Neuronal stem cell (in vitro differentiated cells): ENCODE measurements at regions not wholly inside any gene's neighbourhood (a gene's known extent, or its start where the extent isn't known, plus 50 kb on each side); places are given as distances from the start of the nearest gene placed in this dataset.
A peak's percentile ranks its signal among the peaks of the same experiment; 100 is the strongest.

ENCODE experiments used
- DNase-seq: peaks from one replicate; pipeline ENCODE4 v3.0.0-alpha.2; 2013; ENCODE audit warnings: low spot score
- H2AFZ ChIP-seq: one replicate; pipeline ENCODE4 v1.6.1; 2013; ENCODE audit warnings: mild to moderate bottlenecking, low read length, inconsistent platforms
- H2AK5ac ChIP-seq: 2 replicates; pipeline ENCODE4 v1.6.1; 2013; ENCODE audit warnings: low read depth, mild to moderate bottlenecking, inconsistent platforms, low read length, moderate library complexity, mixed read lengths
- H2BK120ac ChIP-seq: 2 replicates; pipeline ENCODE4 v1.6.1; 2013; ENCODE audit warnings: low read depth, mild to moderate bottlenecking, inconsistent platforms, low read length, moderate library complexity, mixed read lengths
- H2BK12ac ChIP-seq: one replicate; pipeline ENCODE4 v1.6.1; 2013; ENCODE audit warnings: low read length, inconsistent platforms
- H2BK15ac ChIP-seq: 2 replicates; pipeline ENCODE4 v1.6.1; 2013; ENCODE audit warnings: mild to moderate bottlenecking, low read length, inconsistent platforms, mixed read lengths
- H2BK5ac ChIP-seq: one replicate; pipeline ENCODE4 v1.6.1; 2013; ENCODE audit warnings: inconsistent platforms, mild to moderate bottlenecking, low read length, moderate library complexity
- H3K14ac ChIP-seq: one replicate; pipeline ENCODE4 v1.6.1; 2013; ENCODE audit warnings: low read length, inconsistent platforms
- H3K18ac ChIP-seq: 2 replicates; pipeline ENCODE4 v1.6.1; 2013; ENCODE audit warnings: low read length, inconsistent platforms
- H3K23ac ChIP-seq: 2 replicates; pipeline ENCODE4 v1.6.1; 2013; ENCODE audit warnings: low read depth, mild to moderate bottlenecking, mixed read lengths, low read length, inconsistent platforms; ENCODE audit not compliant: poor library complexity
- H3K27ac ChIP-seq: replicated peaks from 3 replicates; pipeline ENCODE4 v1.5.1; 2013; ENCODE audit warnings: low read length, inconsistent platforms
- H3K27me3 ChIP-seq, 3 experiments: 2 replicates each; pipeline ENCODE4 v1.6.1; 2013; ENCODE audit warnings: low read length in 3 of 3, mild to moderate bottlenecking in 2 of 3, inconsistent platforms in 1 of 3, low read depth in 1 of 3, mixed read lengths in 1 of 3, moderate library complexity in 1 of 3; ENCODE audit not compliant: control insufficient read depth in 3 of 3, insufficient read depth in 3 of 3
- H3K36me3 ChIP-seq, 2 donors: replicated peaks in 1 of 2; 2 replicates each; pipeline ENCODE4 v1.6.1; 2013; ENCODE audit warnings: low read length in 2 of 2; ENCODE audit not compliant: control insufficient read depth in 2 of 2, insufficient read depth in 2 of 2
- H3K4ac ChIP-seq: 2 replicates; pipeline ENCODE4 v1.6.1; 2013; ENCODE audit warnings: inconsistent platforms, mild to moderate bottlenecking, low read length, moderate library complexity
- H3K4me1 ChIP-seq, 2 donors: 1 replicate in 1 of 2; 2 replicates in 1 of 2; pipeline ENCODE4 v1.6.1; 2013; ENCODE audit warnings: low read length in 2 of 2, low read depth in 1 of 2; ENCODE audit not compliant: control insufficient read depth in 2 of 2, insufficient read depth in 1 of 2
- H3K4me2 ChIP-seq: one replicate; pipeline ENCODE4 v1.6.1; 2013; ENCODE audit warnings: mild to moderate bottlenecking, low read length, inconsistent platforms; ENCODE audit not compliant: insufficient read depth, poor library complexity, severe bottlenecking
- H3K4me3 ChIP-seq, 2 donors: 2 replicates each; pipeline ENCODE4 v1.5.1; 2013; ENCODE audit warnings: low read length in 2 of 2, mild to moderate bottlenecking in 2 of 2, inconsistent platforms in 1 of 2, moderate library complexity in 1 of 2
- H3K79me1 ChIP-seq: one replicate; pipeline ENCODE4 v1.6.1; 2013; ENCODE audit warnings: low read depth, mild to moderate bottlenecking, inconsistent platforms, low read length, moderate library complexity
- H3K9ac ChIP-seq: one replicate; pipeline ENCODE4 v1.6.1; 2013; ENCODE audit warnings: mild to moderate bottlenecking, low read depth, low read length, inconsistent platforms; ENCODE audit not compliant: poor library complexity
- H3K9me3 ChIP-seq, 2 donors: replicated peaks in 1 of 2; 2 replicates each; pipeline versions ENCODE3 to v1.6.1; 2013; ENCODE audit warnings: low read length in 2 of 2, mild to moderate bottlenecking in 2 of 2, inconsistent platforms in 1 of 2, low read depth in 1 of 2, mixed read lengths in 1 of 2, moderate library complexity in 1 of 2; ENCODE audit not compliant: control insufficient read depth in 2 of 2, insufficient read depth in 1 of 2
- H4K8ac ChIP-seq: one replicate; pipeline ENCODE4 v1.6.1; 2013; ENCODE audit warnings: low read depth, mild to moderate bottlenecking, inconsistent platforms, low read length, moderate library complexity
- H4K91ac ChIP-seq: one replicate; pipeline ENCODE4 v1.6.1; 2013; ENCODE audit warnings: low read length, low read depth, mild to moderate bottlenecking, inconsistent platforms; ENCODE audit not compliant: poor library complexity
- WGBS, 2 donors: extraction: QIAGEN DNeasy Blood & Tissue Kit; methylation state at CpG; one replicate each; pipeline ENCODE4 v1.1.7; 2013; ENCODE audit warnings: missing lambda C conversion rate in 2 of 2, mixed read lengths in 1 of 2; ENCODE audit not compliant: insufficient read length in 2 of 2, insufficient replicate concordance in 1 of 2; ENCODE audit errors: extremely low coverage in 2 of 2; 5-methylcytosine and 5-hydroxymethylcytosine counted together

GRCh38 chr15:89406218-89406939, 71.8 kb upstream of the POLG start:
- Histone ChIP-seq H3K9ac (no peak overlapping the region), H3K9me3 (peaks cover 2 to 5% of the 10 kb centered on the region in 2 donors), H2AK5ac (peak overlapping the region; percentile 30), H3K23ac (no peak overlapping the region), H2BK12ac (no peak overlapping the region), H2AFZ (no peak overlapping the region), H3K18ac (no peak overlapping the region), H2BK120ac (no peak overlapping the region), H3K4me2 (no peak overlapping the region), H4K91ac (no peak overlapping the region), H3K27me3 (peaks cover 57 to 100% (median 98%) of the 10 kb centered on the region in 3 experiments), H2BK5ac (no peak overlapping the region), H3K36me3 (no peaks in the 10 kb centered on the region), H3K27ac (no peak overlapping the region), H3K14ac (no peak overlapping the region), H3K79me1 (no peaks in the 10 kb centered on the region), H3K4me1 (peaks cover 7 to 17% of the 10 kb centered on the region in 2 donors), H4K8ac (no peak overlapping the region), H3K4ac (no peak overlapping the region), H2BK15ac (no peak overlapping the region), H3K4me3 (no peak overlapping the region)
- WGBS, 2 donors: no CpG with 5 or more reads among the region's 45 CpGs
- no peak for DNase-seq

- Histone ChIP-seq H3K9ac (no peak overlapping the region), H2AK5ac (no peak overlapping the region), H3K4me3 (no peak overlapping the region), H3K4me1 (peaks cover 7 to 17% of the 10 kb centered on the region in 2 donors), H3K4me2 (no peak overlapping the region), H3K79me1 (no peaks in the 10 kb centered on the region), H3K27ac (no peak overlapping the region), H4K91ac (no peak overlapping the region), H2AFZ (no peak overlapping the region), H2BK5ac (no peak overlapping the region), H3K14ac (no peak overlapping the region), H3K23ac (no peak overlapping the region), H3K27me3 (peaks cover 61 to 100% (median 98%) of the 10 kb centered on the region in 3 experiments), H4K8ac (no peak overlapping the region), H2BK120ac (no peak overlapping the region), H2BK12ac (no peak overlapping the region), H3K9me3 (peaks cover 2 to 5% of the 10 kb centered on the region in 2 donors), H2BK15ac (no peak overlapping the region), H3K36me3 (no peaks in the 10 kb centered on the region), H3K4ac (no peak overlapping the region), H3K18ac (no peak overlapping the region)
- no CpG with 5 or more reads among the region's 9 CpGs for WGBS, 2 donors
- DNase-seq: no peak
Observed at GRCh38 chr15:89405494-89405893, 70.9 kb upstream of the POLG start.

- Histone ChIP-seq H3K9ac (no peak overlapping the region), H4K91ac (no peak overlapping the region), H2AK5ac (no peak overlapping the region), H2BK12ac (no peak overlapping the region), H2BK15ac (no peak overlapping the region), H2BK120ac (no peak overlapping the region), H4K8ac (no peak overlapping the region), H3K27ac (no peak overlapping the region), H3K4me1 (peaks cover 7 to 18% of the 10 kb centered on the region in 2 donors), H2BK5ac (no peak overlapping the region), H3K18ac (no peak overlapping the region), H3K27me3 (peaks cover 57 to 98% (median 98%) of the 10 kb centered on the region in 3 experiments), H3K9me3 (peaks cover 0 to 2% of the 10 kb centered on the region in 2 donors), H3K4me2 (no peak overlapping the region), H3K23ac (no peak overlapping the region), H3K79me1 (no peaks in the 10 kb centered on the region), H3K14ac (no peak overlapping the region), H2AFZ (no peak overlapping the region), H3K36me3 (no peaks in the 10 kb centered on the region), H3K4me3 (no peak overlapping the region), H3K4ac (no peak overlapping the region)
- WGBS, 2 donors: no CpG with 5 or more reads among the region's 3 CpGs
- DNase-seq: no peak
Observed at GRCh38 chr15:89404023-89404422, 69.4 kb upstream of the POLG start.

- no peak overlapping the region for H2BK120ac ChIP-seq
- peaks cover 59 to 98% (median 98%) of the 10 kb centered on the region in 3 experiments for H3K27me3 ChIP-seq
- H3K79me1 ChIP-seq: no peaks in the 10 kb centered on the region
- no peak overlapping the region for H3K4me2 ChIP-seq
- H2BK5ac ChIP-seq: no peak overlapping the region
- no peaks in the 10 kb centered on the region for H3K36me3 ChIP-seq
- H4K8ac ChIP-seq: no peak overlapping the region
- H3K14ac ChIP-seq: no peak overlapping the region
- H3K9me3 ChIP-seq: peaks cover 0 to 2% of the 10 kb centered on the region in 2 donors
- no CpG with 5 or more reads among the region's 1 CpG for WGBS, 2 donors
- H2BK12ac ChIP-seq: no peak overlapping the region
- H3K4me1 ChIP-seq: peaks cover 0 to 6% of the 10 kb centered on the region in 2 donors
- no peak overlapping the region for H3K9ac ChIP-seq
- H2AFZ ChIP-seq: no peak overlapping the region
- no peak overlapping the region for H3K4ac ChIP-seq
- H3K4me3 ChIP-seq: no peak overlapping the region
- H3K23ac ChIP-seq: no peak overlapping the region
- no peak overlapping the region for H3K18ac ChIP-seq
- no peak for DNase-seq
- H2AK5ac ChIP-seq: no peak overlapping the region
- H2BK15ac ChIP-seq: no peak overlapping the region
- no peak overlapping the region for H3K27ac ChIP-seq
- no peak overlapping the region for H4K91ac ChIP-seq
Observed at GRCh38 chr15:89402518-89402805, 67.8 kb upstream of the POLG start.
